Choroid plexus epithelial cell (primary cell): ENCODE measurements at regions not wholly inside any gene's neighbourhood (a gene's known extent, or its start where the extent isn't known, plus 50 kb on each side); places are given as distances from the start of the nearest gene placed in this dataset.

Experiments
- DNase-seq: peaks from one replicate; pipeline ENCODE4 v3.0.0-alpha.2; 2010; ENCODE audit warnings: low read depth
- H3K4me3 ChIP-seq: 2 replicates; pipeline ENCODE4 v1.5.1; 2011; ENCODE audit warnings: low read depth, mild to moderate bottlenecking, control low read depth, low read length, moderate library complexity
- TF ChIP-seq, protein P1 (sequence below): conservative IDR thresholded peaks from 2 replicates; pipeline ENCODE4 v1.5.1; 2011; ENCODE audit warnings: low read depth, mild to moderate bottlenecking, control low read depth, inconsistent platforms, low read length, moderate library complexity

DNA sequence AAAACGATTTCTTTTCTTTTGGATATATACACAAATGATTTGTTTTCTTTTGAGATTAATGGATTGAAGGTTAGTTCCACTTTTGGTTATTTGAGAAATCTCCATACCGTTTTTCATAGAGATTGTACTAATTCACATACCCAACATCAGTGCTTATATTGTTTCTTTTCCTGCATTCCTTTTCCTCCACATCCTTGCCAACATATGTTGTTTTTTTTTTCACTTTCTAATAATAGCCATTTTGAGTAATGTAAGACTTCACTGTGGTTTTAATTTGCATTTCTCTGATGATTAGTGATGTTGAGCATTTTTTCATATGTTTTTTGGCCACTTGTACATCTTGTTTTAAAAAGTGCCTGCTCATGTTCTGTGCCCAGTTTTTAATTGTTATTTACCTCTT lies 846.4 kb upstream of the EYS start:
- no peak overlapping the region for H3K4me3 ChIP-seq
- peak; percentile 19 for DNase-seq
- TF ChIP-seq, protein P1, sequence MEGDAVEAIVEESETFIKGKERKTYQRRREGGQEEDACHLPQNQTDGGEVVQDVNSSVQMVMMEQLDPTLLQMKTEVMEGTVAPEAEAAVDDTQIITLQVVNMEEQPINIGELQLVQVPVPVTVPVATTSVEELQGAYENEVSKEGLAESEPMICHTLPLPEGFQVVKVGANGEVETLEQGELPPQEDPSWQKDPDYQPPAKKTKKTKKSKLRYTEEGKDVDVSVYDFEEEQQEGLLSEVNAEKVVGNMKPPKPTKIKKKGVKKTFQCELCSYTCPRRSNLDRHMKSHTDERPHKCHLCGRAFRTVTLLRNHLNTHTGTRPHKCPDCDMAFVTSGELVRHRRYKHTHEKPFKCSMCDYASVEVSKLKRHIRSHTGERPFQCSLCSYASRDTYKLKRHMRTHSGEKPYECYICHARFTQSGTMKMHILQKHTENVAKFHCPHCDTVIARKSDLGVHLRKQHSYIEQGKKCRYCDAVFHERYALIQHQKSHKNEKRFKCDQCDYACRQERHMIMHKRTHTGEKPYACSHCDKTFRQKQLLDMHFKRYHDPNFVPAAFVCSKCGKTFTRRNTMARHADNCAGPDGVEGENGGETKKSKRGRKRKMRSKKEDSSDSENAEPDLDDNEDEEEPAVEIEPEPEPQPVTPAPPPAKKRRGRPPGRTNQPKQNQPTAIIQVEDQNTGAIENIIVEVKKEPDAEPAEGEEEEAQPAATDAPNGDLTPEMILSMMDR, result no peak

DNA sequence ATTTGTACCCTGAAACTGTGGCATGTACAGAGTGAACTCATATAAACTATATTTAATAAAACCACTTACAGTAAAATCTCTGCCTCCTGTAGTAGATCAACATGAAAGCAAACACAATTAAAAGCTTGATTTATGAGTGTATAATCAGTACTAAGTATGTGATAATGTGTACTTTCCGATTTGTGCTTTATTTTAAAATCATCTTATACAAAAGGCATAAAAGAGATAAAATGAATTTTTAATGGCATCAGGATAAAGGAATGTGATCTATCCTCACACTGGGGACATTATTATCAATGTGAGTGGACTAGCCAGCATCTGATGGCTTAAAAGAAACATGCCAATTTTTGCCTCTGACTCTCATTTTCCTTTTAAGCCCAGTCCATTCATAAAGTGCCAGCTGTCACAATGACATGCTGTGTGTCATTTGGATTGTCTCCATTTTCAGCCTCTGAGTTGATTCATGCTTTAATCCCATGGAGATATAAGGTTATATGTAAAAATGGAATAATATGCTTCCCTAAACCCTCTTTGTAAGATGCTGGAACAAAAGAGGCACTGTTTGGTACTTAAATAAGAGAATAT lies 831.6 kb upstream of the EYS start:
- H3K4me3 ChIP-seq, result no peak overlapping the region
- no peak for DNase-seq
- TF ChIP-seq, protein P1, result no peak

DNA sequence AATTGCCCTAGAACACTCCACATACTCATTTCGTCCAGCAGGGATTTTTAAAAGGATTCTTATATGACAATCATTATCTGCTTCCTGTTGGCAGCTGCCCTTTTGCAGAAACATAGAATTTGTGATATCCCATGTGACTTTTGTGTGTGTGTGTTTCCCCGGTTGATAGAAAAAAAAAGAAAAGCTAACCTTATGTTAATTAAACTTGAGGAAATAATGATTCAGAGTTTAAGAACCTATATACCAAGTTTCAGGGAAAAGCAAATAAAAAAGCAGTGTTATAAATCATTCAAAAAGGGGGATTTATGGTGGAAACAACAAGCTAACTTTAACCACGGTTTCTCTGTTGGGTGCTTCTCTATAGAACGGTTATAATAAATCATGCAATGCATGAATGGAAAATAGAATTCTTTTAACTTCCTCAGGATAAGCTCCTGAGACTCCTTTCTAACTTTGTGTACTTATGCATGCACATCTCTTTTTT lies 826.9 kb upstream of the EYS start:
- H3K4me3 ChIP-seq, result no peak overlapping the region
- no peak for DNase-seq
- TF ChIP-seq, protein P1, result no peak

DNA sequence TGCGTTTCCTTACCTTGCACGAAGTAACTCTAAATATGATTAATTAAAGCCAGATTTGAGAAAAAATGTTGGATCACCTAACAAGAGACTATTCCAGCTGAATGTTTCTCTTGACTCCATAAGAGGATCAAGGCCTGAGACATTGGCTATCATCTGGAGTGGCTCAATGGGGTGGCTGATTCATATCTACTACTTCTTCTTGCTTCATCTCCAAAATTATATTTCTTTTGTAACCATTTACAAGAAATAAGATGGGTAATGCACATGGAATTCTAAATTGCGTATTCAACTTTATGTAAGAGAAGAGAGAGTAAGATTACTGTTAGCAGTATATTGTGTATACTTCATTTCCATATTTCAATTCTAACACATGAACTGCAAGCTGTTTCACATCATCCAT lies 819.0 kb upstream of the EYS start:
- TF ChIP-seq, protein P1, result no peak
- no peak for DNase-seq
- H3K4me3 ChIP-seq, result no peak overlapping the region

DNA sequence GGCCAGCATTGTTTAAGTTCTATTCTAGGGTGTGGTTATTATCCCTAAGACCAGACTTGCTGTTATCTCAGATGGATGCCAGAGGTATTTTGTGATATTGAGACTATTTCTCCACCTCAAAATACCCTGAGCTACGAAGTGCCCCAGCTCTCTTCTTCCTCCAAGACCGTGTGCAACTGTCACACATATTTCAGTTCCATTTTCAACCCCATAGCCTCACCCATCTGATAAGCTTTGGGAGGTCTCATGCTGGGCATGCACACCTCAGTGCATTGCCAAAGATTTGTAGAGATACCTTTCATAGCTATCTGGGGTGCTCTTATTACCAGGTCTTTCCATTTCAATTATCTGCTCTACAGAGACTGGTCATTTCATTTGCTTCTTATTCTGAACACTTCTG lies 815.8 kb upstream of the EYS start:
- DNase-seq, result no peak
- TF ChIP-seq, protein P1, result no peak
- H3K4me3 ChIP-seq, result no peak overlapping the region

DNA sequence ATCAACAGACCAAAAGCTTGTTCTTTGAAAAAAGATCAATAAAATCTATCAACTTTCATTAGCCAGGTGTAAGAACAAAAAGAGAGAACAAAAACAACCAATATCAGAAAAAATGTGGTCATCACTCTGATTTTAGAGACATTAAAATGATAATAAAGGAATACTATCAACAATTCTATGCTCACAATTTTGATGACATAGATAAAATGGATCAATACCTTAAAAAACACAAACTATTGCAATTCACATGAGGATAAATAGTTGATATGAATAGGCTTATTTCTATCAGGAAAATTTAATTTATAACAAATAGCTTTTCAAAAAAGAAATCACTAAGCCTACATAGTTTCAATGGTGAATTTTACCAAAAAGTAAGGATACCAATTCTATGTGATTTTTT lies 809.4 kb upstream of the EYS start:
- no peak for DNase-seq
- no peak overlapping the region for H3K4me3 ChIP-seq
- TF ChIP-seq, protein P1, result no peak

DNA sequence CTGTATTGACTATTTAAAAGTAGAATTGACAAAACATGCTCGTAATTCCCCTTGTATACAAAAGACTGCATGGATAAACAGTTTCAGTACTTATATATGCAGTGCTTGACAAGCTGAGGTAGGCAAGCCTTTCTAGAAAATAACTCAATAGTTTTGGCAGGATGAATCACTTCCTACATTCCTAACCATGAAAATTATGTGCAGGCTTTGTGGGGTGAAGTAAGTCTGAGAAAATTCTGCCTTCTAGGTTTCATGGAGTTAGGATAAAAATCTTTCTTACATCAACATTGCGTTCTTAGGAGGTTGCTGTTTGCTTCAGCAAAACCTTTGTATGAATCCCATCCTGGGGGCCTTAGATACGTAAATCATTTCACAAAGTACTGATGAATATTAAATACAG lies 801.4 kb upstream of the EYS start:
- DNase-seq, result peak; percentile 65
- no peak overlapping the region for H3K4me3 ChIP-seq
- TF ChIP-seq, protein P1, result no peak
